GM23248 (cell line): ENCODE measurements at regions not wholly inside any gene's neighbourhood (a gene's known extent, or its start where the extent isn't known, plus 50 kb on each side); places are given as distances from the start of the nearest gene placed in this dataset.

ENCODE experiments used
- EZH2 ChIP-seq: fragments of 200-600 bp; sonication (generic); IDR thresholded peaks from 2 replicates; pipeline ENCODE4 v1.6.1; 2018; ENCODE audit warnings: antibody characterized with exemption, mild to moderate bottlenecking; ENCODE audit not compliant: insufficient read depth, poor library complexity, severe bottlenecking
- EZH2phosphoT487 ChIP-seq: fragments of 200-600 bp; sonication (generic); IDR thresholded peaks from 2 replicates; pipeline ENCODE4 v1.6.1; 2018; ENCODE audit warnings: antibody characterized with exemption, moderate library complexity, mild to moderate bottlenecking, low read depth; ENCODE audit not compliant: insufficient read depth

DNA sequence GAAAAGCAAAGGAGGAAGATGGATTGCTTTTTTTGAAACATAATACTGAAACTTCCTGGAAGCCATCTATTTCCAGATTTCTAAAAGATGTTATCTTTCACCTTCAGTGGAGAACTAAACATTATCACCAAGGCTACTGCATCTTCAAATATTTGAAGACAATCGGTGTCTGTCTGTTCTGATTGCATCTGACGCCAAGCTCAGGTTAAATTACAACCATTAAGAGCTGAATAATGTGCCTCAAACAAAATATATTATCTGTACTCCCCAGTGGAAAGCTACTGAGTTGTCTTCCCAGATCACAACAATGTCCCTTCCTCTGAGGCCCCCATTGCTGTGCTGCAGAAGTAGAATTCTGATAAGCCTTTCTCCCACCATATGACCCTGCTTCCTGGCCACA lies 342.3 kb downstream of the PLK2 start:
- TF ChIP-seq EZH2 = no peak
- TF ChIP-seq EZH2phosphoT487 = no peak
